Upper lobe of left lung (tissue), 4 donors: ENCODE measurements at regions not wholly inside any gene's neighbourhood (a gene's known extent, or its start where the extent isn't known, plus 50 kb on each side); places are given as distances from the start of the nearest gene placed in this dataset.

Experiments
- CTCF ChIP-seq, 6 experiments: fragments of 450-650 bp in 4 of 6; fragments of 200-600 bp in 2 of 6; sonication (generic) in 2 of 6; IDR thresholded peaks; one replicate each; pipeline ENCODE4 v1.5.1; 2016 to 2019; ENCODE audit warnings: antibody characterized with exemption in 6 of 6
- POLR2A ChIP-seq, 4 donors: fragments of 450-650 bp; IDR thresholded peaks; one replicate each; pipeline ENCODE4 v1.5.1; 2016 to 2017; ENCODE audit warnings: antibody characterized with exemption in 4 of 4, mild to moderate bottlenecking in 2 of 4
- POLR2AphosphoS5 ChIP-seq, 2 donors: sonication (generic); formaldehyde crosslinking; IDR thresholded peaks; one replicate each; pipeline ENCODE4 v1.5.1; 2017; ENCODE audit warnings: antibody characterized with exemption in 2 of 2

- no peak for TF ChIP-seq CTCF (IDR thresholded peaks at IDR 0.05)
- TF ChIP-seq POLR2A (IDR thresholded peaks at IDR 0.05), result no peak
- no peak for TF ChIP-seq POLR2AphosphoS5 (IDR thresholded peaks at IDR 0.05)
Measured at GRCh38 chr18:79587779-79588635, 91.6 kb upstream of the CTDP1 start.
